ENCODE measurements at regions not wholly inside any gene's neighbourhood (a gene's known extent, or its start where the extent isn't known, plus 50 kb on each side); places are given as distances from the start of the nearest gene placed in this dataset.

DNA sequence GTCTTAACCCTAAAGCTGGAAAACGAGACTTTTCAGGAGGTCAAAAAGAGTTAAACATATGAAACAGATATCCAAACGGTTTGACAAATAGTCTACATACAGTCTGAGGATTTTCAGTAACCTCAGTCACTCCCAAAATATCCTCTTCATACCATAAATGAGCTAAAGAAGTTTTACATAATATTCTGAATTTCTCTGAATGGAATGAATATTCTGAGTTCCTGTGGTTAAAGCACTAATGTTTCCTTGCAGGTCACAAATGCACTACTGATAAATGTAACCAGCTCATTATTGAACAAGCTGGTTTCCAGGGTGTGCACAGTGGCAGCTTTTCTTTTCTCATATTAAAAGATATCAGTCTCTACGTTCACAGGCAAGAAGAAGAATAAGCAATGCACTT, 137.4 kb upstream of the POU1F1 start:
- Histone ChIP-seq H3K4me3 (ENCODE audit: low read length) (no peak overlapping the region), H3K9me2 (ENCODE audit: insufficient read depth, low read length) (no peaks in the 10 kb centered on the region), H3K36me3 (ENCODE audit: insufficient read depth, low read length) (no peaks in the 10 kb centered on the region), H3F3A (ENCODE audit: insufficient read depth, low read length, poor library complexity, severe bottlenecking) (no peaks in the 10 kb centered on the region), H3K9ac (ENCODE audit: low read length) (no peak overlapping the region), H3K27ac (ENCODE audit: low read length) (no peak overlapping the region), H3K79me2 (replicated peaks; ENCODE audit: insufficient read depth, low read length) (no peaks in the 10 kb centered on the region), H4K20me1 (ENCODE audit: insufficient read depth) (no peaks in the 10 kb centered on the region), H2AFZ (ENCODE audit: low read depth, low read length) (no peak overlapping the region), H3K4me2 (ENCODE audit: low read length) (no peak overlapping the region), H3K9me3 (ENCODE audit: low read length) (no peaks in the 10 kb centered on the region), H3K27me3 (ENCODE audit: insufficient read depth, low read depth, low read length) (no peaks in the 10 kb centered on the region)
- TF ChIP-seq SMC3 (conservative IDR thresholded peaks at IDR 0.05; ENCODE audit: poor library complexity) (no peak), MXI1 (conservative IDR thresholded peaks at IDR 0.05; ENCODE audit: poor library complexity, severe bottlenecking) (no peak), EP300 (conservative IDR thresholded peaks at IDR 0.05; ENCODE audit: poor library complexity, severe bottlenecking) (no peak), EZH2 (IDR thresholded peaks at IDR 0.05; ENCODE audit: borderline replicate concordance, insufficient read depth, low read length, poor library complexity, severe bottlenecking) (no peak), RAD21 (conservative IDR thresholded peaks at IDR 0.05) (no peak), TAF1 (IDR thresholded peaks at IDR 0.05; ENCODE audit: low read depth) (no peak)
- TF ChIP-seq, protein P1, sequence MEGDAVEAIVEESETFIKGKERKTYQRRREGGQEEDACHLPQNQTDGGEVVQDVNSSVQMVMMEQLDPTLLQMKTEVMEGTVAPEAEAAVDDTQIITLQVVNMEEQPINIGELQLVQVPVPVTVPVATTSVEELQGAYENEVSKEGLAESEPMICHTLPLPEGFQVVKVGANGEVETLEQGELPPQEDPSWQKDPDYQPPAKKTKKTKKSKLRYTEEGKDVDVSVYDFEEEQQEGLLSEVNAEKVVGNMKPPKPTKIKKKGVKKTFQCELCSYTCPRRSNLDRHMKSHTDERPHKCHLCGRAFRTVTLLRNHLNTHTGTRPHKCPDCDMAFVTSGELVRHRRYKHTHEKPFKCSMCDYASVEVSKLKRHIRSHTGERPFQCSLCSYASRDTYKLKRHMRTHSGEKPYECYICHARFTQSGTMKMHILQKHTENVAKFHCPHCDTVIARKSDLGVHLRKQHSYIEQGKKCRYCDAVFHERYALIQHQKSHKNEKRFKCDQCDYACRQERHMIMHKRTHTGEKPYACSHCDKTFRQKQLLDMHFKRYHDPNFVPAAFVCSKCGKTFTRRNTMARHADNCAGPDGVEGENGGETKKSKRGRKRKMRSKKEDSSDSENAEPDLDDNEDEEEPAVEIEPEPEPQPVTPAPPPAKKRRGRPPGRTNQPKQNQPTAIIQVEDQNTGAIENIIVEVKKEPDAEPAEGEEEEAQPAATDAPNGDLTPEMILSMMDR (IDR thresholded peaks at IDR 0.05; ENCODE audit: poor library complexity, severe bottlenecking) = no peak
- TF ChIP-seq, protein P2, sequence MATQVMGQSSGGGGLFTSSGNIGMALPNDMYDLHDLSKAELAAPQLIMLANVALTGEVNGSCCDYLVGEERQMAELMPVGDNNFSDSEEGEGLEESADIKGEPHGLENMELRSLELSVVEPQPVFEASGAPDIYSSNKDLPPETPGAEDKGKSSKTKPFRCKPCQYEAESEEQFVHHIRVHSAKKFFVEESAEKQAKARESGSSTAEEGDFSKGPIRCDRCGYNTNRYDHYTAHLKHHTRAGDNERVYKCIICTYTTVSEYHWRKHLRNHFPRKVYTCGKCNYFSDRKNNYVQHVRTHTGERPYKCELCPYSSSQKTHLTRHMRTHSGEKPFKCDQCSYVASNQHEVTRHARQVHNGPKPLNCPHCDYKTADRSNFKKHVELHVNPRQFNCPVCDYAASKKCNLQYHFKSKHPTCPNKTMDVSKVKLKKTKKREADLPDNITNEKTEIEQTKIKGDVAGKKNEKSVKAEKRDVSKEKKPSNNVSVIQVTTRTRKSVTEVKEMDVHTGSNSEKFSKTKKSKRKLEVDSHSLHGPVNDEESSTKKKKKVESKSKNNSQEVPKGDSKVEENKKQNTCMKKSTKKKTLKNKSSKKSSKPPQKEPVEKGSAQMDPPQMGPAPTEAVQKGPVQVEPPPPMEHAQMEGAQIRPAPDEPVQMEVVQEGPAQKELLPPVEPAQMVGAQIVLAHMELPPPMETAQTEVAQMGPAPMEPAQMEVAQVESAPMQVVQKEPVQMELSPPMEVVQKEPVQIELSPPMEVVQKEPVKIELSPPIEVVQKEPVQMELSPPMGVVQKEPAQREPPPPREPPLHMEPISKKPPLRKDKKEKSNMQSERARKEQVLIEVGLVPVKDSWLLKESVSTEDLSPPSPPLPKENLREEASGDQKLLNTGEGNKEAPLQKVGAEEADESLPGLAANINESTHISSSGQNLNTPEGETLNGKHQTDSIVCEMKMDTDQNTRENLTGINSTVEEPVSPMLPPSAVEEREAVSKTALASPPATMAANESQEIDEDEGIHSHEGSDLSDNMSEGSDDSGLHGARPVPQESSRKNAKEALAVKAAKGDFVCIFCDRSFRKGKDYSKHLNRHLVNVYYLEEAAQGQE (IDR thresholded peaks at IDR 0.05; ENCODE audit: borderline replicate concordance) = no peak

DNA sequence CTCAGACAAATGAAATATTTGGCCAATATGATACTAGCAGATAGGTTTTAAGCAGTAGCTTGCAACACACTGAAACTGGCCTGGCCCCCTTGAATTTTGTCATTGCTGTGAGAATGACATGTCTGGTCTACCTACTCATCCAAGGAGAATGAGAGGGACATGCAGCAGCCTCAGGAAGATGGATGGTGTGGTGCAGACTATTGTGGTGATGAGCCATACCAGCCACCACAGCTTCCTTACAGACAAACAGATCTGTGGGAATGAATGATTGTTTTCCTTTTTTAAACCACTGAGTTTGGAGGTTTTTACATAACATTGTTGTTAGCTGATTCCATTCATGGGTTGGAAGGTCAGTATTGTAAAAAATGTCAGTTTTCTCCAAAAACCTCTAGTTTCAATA, 133.7 kb upstream of the POU1F1 start:
- no peaks in the 10 kb centered on the region for H3K79me2 ChIP-seq (replicated peaks; ENCODE audit: insufficient read depth, low read length)
- H3K4me3 ChIP-seq (ENCODE audit: low read length) = no peak overlapping the region
- H3K27me3 ChIP-seq (ENCODE audit: insufficient read depth, low read depth, low read length) = no peaks in the 10 kb centered on the region
- no peak overlapping the region for H3K27ac ChIP-seq (ENCODE audit: low read length)
- no peak overlapping the region for H3K4me2 ChIP-seq (ENCODE audit: low read length)
- no peaks in the 10 kb centered on the region for H3K9me3 ChIP-seq (ENCODE audit: low read length)
- H3K36me3 ChIP-seq (ENCODE audit: insufficient read depth, low read length) = no peaks in the 10 kb centered on the region
- H4K20me1 ChIP-seq (ENCODE audit: insufficient read depth) = no peaks in the 10 kb centered on the region
- H2AFZ ChIP-seq (ENCODE audit: low read depth, low read length) = no peak overlapping the region
- no peaks in the 10 kb centered on the region for H3F3A ChIP-seq (ENCODE audit: insufficient read depth, low read length, poor library complexity, severe bottlenecking)
- H3K9ac ChIP-seq (ENCODE audit: low read length) = no peak overlapping the region
- TF ChIP-seq TAF1 (IDR thresholded peaks at IDR 0.05; ENCODE audit: low read depth) = no peak
- TF ChIP-seq EZH2 (IDR thresholded peaks at IDR 0.05; ENCODE audit: borderline replicate concordance, insufficient read depth, low read length, poor library complexity, severe bottlenecking) = no peak
- TF ChIP-seq, protein P2 (IDR thresholded peaks at IDR 0.05; ENCODE audit: borderline replicate concordance) = no peak
- TF ChIP-seq EP300 (conservative IDR thresholded peaks at IDR 0.05; ENCODE audit: poor library complexity, severe bottlenecking) = no peak
- no peak for TF ChIP-seq SMC3 (conservative IDR thresholded peaks at IDR 0.05; ENCODE audit: poor library complexity)
- no peak for TF ChIP-seq MXI1 (conservative IDR thresholded peaks at IDR 0.05; ENCODE audit: poor library complexity, severe bottlenecking)
- TF ChIP-seq, protein P1 (IDR thresholded peaks at IDR 0.05; ENCODE audit: poor library complexity, severe bottlenecking) = no peak
- no peak for TF ChIP-seq POLR2AphosphoS5 (IDR thresholded peaks at IDR 0.05)
- no peak for TF ChIP-seq RAD21 (conservative IDR thresholded peaks at IDR 0.05)
- H3K9me2 ChIP-seq (ENCODE audit: insufficient read depth, low read length) = no peaks in the 10 kb centered on the region

All from neural cell (in vitro differentiated cells).